SK-N-SH treated with all-trans-retinoic acid at 6 μM for 48 hours (cell line): ENCODE measurements at regions not wholly inside any gene's neighbourhood (a gene's known extent, or its start where the extent isn't known, plus 50 kb on each side); places are given as distances from the start of the nearest gene placed in this dataset.

Experiments
- ATAC-seq: fragments of 200-7000 bp; cut with Tn5 transposase; 3 replicates; pipeline ENCODE4 v1.9.1; 2020; ENCODE audit warnings: mild to moderate bottlenecking, moderate library complexity
- ARNTL ChIP-seq: fragments of 450-650 bp; formaldehyde crosslinking; IDR thresholded peaks from 2 replicates; pipeline ENCODE4 v1.5.0; 2020; ENCODE audit warnings: low read depth, mild to moderate bottlenecking, moderate library complexity, borderline replicate concordance
- BACH2 ChIP-seq: fragments of 250-450 bp; sonication (Bioruptor Pico); IDR thresholded peaks from 2 replicates; pipeline ENCODE4 v1.9.0; 2021; ENCODE audit warnings: mild to moderate bottlenecking, borderline replicate concordance
- ESRRG ChIP-seq: fragments of 250-450 bp; sonication (Bioruptor Pico); IDR thresholded peaks from 2 replicates; pipeline ENCODE4 v1.6.1; 2021; ENCODE audit warnings: mild to moderate bottlenecking
- ISL1 ChIP-seq: fragments of 250-450 bp; sonication (Bioruptor Pico); IDR thresholded peaks from 2 replicates; pipeline ENCODE4 v2.1.2; 2022; ENCODE audit warnings: mild to moderate bottlenecking, moderate library complexity
- OSR1 ChIP-seq: fragments of 250-450 bp; sonication (Bioruptor Pico); IDR thresholded peaks from 2 replicates; pipeline ENCODE4 v1.8.0; 2022; ENCODE audit warnings: moderate library complexity, mild to moderate bottlenecking, inconsistent platforms
- PPARA ChIP-seq: fragments of 250-450 bp; sonication (Bioruptor Pico); IDR thresholded peaks from 2 replicates; pipeline ENCODE4 v1.5.0; 2020; ENCODE audit warnings: mild to moderate bottlenecking, borderline replicate concordance
- RARB ChIP-seq: fragments of 250-450 bp; sonication (Bioruptor Pico); IDR thresholded peaks from 2 replicates; pipeline ENCODE4 v1.8.0; 2021; ENCODE audit warnings: mild to moderate bottlenecking, moderate library complexity
- SNAI2 ChIP-seq: fragments of 250-450 bp; sonication (Bioruptor Pico); IDR thresholded peaks from 2 replicates; pipeline ENCODE4 v1.5.0; 2020; ENCODE audit warnings: mild to moderate bottlenecking, moderate library complexity
- TCF4 ChIP-seq: fragments of 250-450 bp; sonication (Bioruptor Pico); IDR thresholded peaks from 2 replicates; pipeline ENCODE4 v1.8.0; 2021; ENCODE audit warnings: mild to moderate bottlenecking, moderate library complexity, borderline replicate concordance
- TOX ChIP-seq: fragments of 250-450 bp; sonication (Bioruptor Pico); IDR thresholded peaks from 2 replicates; pipeline ENCODE4 v1.8.0; 2021; ENCODE audit warnings: mild to moderate bottlenecking, moderate library complexity, borderline replicate concordance
- ZC3H10 ChIP-seq: fragments of 250-450 bp; sonication (Bioruptor Pico); IDR thresholded peaks from 2 replicates; pipeline ENCODE4 v1.5.1; 2021; ENCODE audit warnings: mild to moderate bottlenecking, moderate library complexity
- ZFP3 ChIP-seq: fragments of 250-450 bp; sonication (Bioruptor Pico); IDR thresholded peaks from 2 replicates; pipeline ENCODE4 v1.5.0; 2020; ENCODE audit warnings: mild to moderate bottlenecking, moderate library complexity
- ZNF565 ChIP-seq: fragments of 450-650 bp; formaldehyde crosslinking; conservative IDR thresholded peaks from 2 replicates; pipeline ENCODE4 v1.5.0; 2020; ENCODE audit warnings: low read depth, mild to moderate bottlenecking, moderate library complexity
- ZNF70 ChIP-seq: fragments of 450-650 bp; formaldehyde crosslinking; IDR thresholded peaks from 2 replicates; pipeline ENCODE4 v1.5.0; 2020; ENCODE audit warnings: mild to moderate bottlenecking, moderate library complexity
- ZNF8 ChIP-seq: fragments of 450-650 bp; formaldehyde crosslinking; IDR thresholded peaks from 2 replicates; pipeline ENCODE4 v1.5.0; 2020; ENCODE audit warnings: mild to moderate bottlenecking, moderate library complexity
- TF ChIP-seq, protein P1 (sequence below): fragments of 250-450 bp; sonication (Bioruptor Pico); IDR thresholded peaks from 2 replicates; pipeline ENCODE4 v1.5.1; 2021; ENCODE audit warnings: mild to moderate bottlenecking, moderate library complexity
- TF ChIP-seq, protein P2 (sequence below): fragments of 250-450 bp; sonication (Bioruptor Pico); IDR thresholded peaks from 2 replicates; pipeline ENCODE4 v1.8.0; 2020; ENCODE audit warnings: mild to moderate bottlenecking, moderate library complexity, borderline replicate concordance
- TF ChIP-seq, protein P3 (sequence below): fragments of 250-450 bp; sonication (Bioruptor Pico); IDR thresholded peaks from 2 replicates; pipeline ENCODE4 v1.5.0; 2020; ENCODE audit warnings: mild to moderate bottlenecking, moderate library complexity
- TF ChIP-seq, protein P4 (sequence below): fragments of 250-450 bp; sonication (Bioruptor Pico); IDR thresholded peaks from 2 replicates; pipeline ENCODE4 v1.8.0; 2021; ENCODE audit warnings: low read depth, mild to moderate bottlenecking, moderate library complexity, borderline replicate concordance

DNA sequence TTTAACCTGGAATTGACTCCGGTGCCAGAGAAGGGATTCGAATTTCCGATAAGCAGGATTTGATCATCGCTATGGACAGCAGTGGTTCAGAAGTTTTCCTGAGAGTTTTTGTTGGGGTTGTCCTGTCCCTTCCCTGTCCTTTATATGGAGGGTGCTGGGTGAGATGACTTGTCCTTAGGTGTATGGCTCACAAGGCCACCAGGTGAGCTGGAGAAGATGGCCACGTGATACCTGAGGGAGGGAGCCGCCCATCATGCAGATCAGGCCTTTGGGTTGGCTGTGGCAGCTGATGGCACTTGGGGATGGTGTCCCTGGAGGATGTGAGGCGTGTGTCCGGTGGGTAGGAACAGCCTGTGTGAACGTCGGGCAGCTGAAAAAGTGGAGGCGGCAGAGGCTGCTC, 187.7 kb downstream of the PTPN20 start:
- no peak for ATAC-seq
- TF ChIP-seq, protein P1, sequence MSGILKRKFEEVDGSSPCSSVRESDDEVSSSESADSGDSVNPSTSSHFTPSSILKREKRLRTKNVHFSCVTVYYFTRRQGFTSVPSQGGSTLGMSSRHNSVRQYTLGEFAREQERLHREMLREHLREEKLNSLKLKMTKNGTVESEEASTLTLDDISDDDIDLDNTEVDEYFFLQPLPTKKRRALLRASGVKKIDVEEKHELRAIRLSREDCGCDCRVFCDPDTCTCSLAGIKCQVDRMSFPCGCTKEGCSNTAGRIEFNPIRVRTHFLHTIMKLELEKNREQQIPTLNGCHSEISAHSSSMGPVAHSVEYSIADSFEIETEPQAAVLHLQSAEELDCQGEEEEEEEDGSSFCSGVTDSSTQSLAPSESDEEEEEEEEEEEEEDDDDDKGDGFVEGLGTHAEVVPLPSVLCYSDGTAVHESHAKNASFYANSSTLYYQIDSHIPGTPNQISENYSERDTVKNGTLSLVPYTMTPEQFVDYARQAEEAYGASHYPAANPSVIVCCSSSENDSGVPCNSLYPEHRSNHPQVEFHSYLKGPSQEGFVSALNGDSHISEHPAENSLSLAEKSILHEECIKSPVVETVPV (CRISPR knock-in tag) = no peak
- TF ChIP-seq ISL1 = no peak
- TF ChIP-seq PPARA (CRISPR knock-in tag) = no peak
- TF ChIP-seq ESRRG (CRISPR knock-in tag) = no peak
- TF ChIP-seq, protein P2, sequence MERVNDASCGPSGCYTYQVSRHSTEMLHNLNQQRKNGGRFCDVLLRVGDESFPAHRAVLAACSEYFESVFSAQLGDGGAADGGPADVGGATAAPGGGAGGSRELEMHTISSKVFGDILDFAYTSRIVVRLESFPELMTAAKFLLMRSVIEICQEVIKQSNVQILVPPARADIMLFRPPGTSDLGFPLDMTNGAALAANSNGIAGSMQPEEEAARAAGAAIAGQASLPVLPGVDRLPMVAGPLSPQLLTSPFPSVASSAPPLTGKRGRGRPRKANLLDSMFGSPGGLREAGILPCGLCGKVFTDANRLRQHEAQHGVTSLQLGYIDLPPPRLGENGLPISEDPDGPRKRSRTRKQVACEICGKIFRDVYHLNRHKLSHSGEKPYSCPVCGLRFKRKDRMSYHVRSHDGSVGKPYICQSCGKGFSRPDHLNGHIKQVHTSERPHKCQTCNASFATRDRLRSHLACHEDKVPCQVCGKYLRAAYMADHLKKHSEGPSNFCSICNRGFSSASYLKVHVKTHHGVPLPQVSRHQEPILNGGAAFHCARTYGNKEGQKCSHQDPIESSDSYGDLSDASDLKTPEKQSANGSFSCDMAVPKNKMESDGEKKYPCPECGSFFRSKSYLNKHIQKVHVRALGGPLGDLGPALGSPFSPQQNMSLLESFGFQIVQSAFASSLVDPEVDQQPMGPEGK = no peak
- TF ChIP-seq SNAI2 (CRISPR knock-in tag) = no peak
- no peak for TF ChIP-seq ZNF8 (CRISPR knock-in tag)
- TF ChIP-seq, protein P3, sequence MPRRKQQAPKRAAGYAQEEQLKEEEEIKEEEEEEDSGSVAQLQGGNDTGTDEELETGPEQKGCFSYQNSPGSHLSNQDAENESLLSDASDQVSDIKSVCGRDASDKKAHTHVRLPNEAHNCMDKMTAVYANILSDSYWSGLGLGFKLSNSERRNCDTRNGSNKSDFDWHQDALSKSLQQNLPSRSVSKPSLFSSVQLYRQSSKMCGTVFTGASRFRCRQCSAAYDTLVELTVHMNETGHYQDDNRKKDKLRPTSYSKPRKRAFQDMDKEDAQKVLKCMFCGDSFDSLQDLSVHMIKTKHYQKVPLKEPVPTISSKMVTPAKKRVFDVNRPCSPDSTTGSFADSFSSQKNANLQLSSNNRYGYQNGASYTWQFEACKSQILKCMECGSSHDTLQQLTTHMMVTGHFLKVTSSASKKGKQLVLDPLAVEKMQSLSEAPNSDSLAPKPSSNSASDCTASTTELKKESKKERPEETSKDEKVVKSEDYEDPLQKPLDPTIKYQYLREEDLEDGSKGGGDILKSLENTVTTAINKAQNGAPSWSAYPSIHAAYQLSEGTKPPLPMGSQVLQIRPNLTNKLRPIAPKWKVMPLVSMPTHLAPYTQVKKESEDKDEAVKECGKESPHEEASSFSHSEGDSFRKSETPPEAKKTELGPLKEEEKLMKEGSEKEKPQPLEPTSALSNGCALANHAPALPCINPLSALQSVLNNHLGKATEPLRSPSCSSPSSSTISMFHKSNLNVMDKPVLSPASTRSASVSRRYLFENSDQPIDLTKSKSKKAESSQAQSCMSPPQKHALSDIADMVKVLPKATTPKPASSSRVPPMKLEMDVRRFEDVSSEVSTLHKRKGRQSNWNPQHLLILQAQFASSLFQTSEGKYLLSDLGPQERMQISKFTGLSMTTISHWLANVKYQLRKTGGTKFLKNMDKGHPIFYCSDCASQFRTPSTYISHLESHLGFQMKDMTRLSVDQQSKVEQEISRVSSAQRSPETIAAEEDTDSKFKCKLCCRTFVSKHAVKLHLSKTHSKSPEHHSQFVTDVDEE (CRISPR knock-in tag) = no peak
- no peak for TF ChIP-seq TOX
- TF ChIP-seq ARNTL = no peak
- no peak for TF ChIP-seq RARB (CRISPR knock-in tag)
- TF ChIP-seq ZNF70 (CRISPR knock-in tag) = no peak
- TF ChIP-seq ZNF565 (CRISPR knock-in tag) = no peak
- TF ChIP-seq ZFP3 = no peak
- no peak for TF ChIP-seq ZC3H10
- TF ChIP-seq OSR1 (CRISPR knock-in tag) = no peak
- TF ChIP-seq, protein P4, sequence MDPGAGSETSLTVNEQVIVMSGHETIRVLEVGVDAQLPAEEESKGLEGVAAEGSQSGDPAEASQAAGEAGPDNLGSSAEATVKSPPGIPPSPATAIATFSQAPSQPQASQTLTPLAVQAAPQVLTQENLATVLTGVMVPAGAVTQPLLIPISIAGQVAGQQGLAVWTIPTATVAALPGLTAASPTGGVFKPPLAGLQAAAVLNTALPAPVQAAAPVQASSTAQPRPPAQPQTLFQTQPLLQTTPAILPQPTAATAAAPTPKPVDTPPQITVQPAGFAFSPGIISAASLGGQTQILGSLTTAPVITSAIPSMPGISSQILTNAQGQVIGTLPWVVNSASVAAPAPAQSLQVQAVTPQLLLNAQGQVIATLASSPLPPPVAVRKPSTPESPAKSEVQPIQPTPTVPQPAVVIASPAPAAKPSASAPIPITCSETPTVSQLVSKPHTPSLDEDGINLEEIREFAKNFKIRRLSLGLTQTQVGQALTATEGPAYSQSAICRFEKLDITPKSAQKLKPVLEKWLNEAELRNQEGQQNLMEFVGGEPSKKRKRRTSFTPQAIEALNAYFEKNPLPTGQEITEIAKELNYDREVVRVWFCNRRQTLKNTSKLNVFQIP = no peak

DNA sequence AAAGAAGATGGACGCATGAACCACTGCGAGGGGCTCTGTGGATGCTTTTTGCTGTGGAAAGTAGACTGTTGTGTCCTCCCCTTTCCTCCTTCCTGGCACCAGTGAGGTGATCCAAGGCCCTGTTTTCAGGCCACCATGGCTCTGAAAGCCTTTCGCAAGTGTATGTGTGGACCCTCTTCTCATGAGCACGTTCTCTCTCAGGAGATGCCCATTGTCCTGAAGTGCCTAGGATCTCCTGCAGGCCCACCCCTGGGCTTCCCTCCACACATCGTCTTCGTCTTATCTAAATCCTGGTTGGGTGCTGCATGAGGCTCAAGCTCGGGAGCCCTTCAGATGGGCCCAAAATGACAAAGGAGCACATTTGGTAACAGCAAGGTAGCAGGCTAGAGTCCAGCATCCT, 188.2 kb downstream of the PTPN20 start:
- TF ChIP-seq RARB (CRISPR knock-in tag) (no peak), PPARA (CRISPR knock-in tag) (no peak), ZFP3 (no peak), BACH2 (no peak), ZC3H10 (no peak), ISL1 (no peak), TCF4 (CRISPR knock-in tag) (no peak), ZNF565 (CRISPR knock-in tag) (no peak), ESRRG (CRISPR knock-in tag) (no peak), ZNF70 (CRISPR knock-in tag) (no peak), OSR1 (CRISPR knock-in tag) (no peak), TOX (no peak)
- TF ChIP-seq, protein P2 = no peak
- TF ChIP-seq, protein P3 (CRISPR knock-in tag) = no peak
- no peak for ATAC-seq
